ENCODE measurements at regions not wholly inside any gene's neighbourhood (a gene's known extent, or its start where the extent isn't known, plus 50 kb on each side); places are given as distances from the start of the nearest gene placed in this dataset.
"Not testable (repeated sequence)": the region's sequence is repeated elsewhere in the genome, so short reads cannot be mapped to it uniquely, and the experiment has no call there.

GRCh38 chr20:57980506-57980905, 247.9 kb downstream of the ANKRD60 start:
- TF ChIP-seq CTCF (IDR thresholded peaks at IDR 0.05; ENCODE audit: control extremely low read depth, extremely low read depth, low read depth, missing control alignments): no peak
- no peak for DNase-seq (ENCODE audit: extremely low spot score)
- CTCF ChIA-PET: no interaction called here
- POLR2A ChIA-PET: no interaction called here

GRCh38 chr20:57977569-57977968, 250.9 kb downstream of the ANKRD60 start:
- ChIA-PET POLR2A (no interaction called here), CTCF (interaction anchor here (0.8 kb wide), 1 partner anchor 10 kb away, joined by 3 read pairs; no protein-coding TSS in a partner anchor)
- no peak for TF ChIP-seq CTCF (IDR thresholded peaks at IDR 0.05; ENCODE audit: control extremely low read depth, extremely low read depth, low read depth, missing control alignments)

GRCh38 chr20:57977141-57977540, 251.3 kb downstream of the ANKRD60 start:
- POLR2A ChIA-PET: no interaction called here
- DNase-seq (ENCODE audit: extremely low spot score): no peak
- no peak for TF ChIP-seq CTCF (IDR thresholded peaks at IDR 0.05; ENCODE audit: control extremely low read depth, extremely low read depth, low read depth, missing control alignments)
- CTCF ChIA-PET: interaction anchor here (0.8 kb wide), 1 partner anchor 9 kb away, joined by 3 read pairs; no protein-coding TSS in a partner anchor

More at GRCh38 chr20:57977569-57977968, 250.9 kb downstream of the ANKRD60 start:
- no peak for DNase-seq (ENCODE audit: extremely low spot score)

- POLR2A ChIA-PET: no interaction called here
- no peak for DNase-seq (ENCODE audit: extremely low spot score)
- CTCF ChIA-PET: no interaction called here
- TF ChIP-seq CTCF (IDR thresholded peaks at IDR 0.05; ENCODE audit: control extremely low read depth, extremely low read depth, low read depth, missing control alignments): no peak
Measured at GRCh38 chr20:57974863-57975262, 253.6 kb downstream of the ANKRD60 start.

- POLR2A ChIA-PET: no interaction called here
- TF ChIP-seq CTCF (IDR thresholded peaks at IDR 0.05; ENCODE audit: control extremely low read depth, extremely low read depth, low read depth, missing control alignments): no peak
- CTCF ChIA-PET: interaction anchor here (1.3 kb wide), 1 partner anchor 263 kb away, joined by 3 read pairs; no protein-coding TSS in a partner anchor
- no peak for DNase-seq (ENCODE audit: extremely low spot score)
Measured at GRCh38 chr20:57973886-57974285, 254.6 kb downstream of the ANKRD60 start.

GRCh38 chr20:57971583-57971982, 256.9 kb downstream of the ANKRD60 start:
- DNase-seq (ENCODE audit: extremely low spot score); CTCF ChIA-PET; POLR2A ChIA-PET: not testable (repeated sequence)

GRCh38 chr20:57970856-57971255, 257.6 kb downstream of the ANKRD60 start:
- no peak for TF ChIP-seq CTCF (IDR thresholded peaks at IDR 0.05; ENCODE audit: control extremely low read depth, extremely low read depth, low read depth, missing control alignments)
- no peak for DNase-seq (ENCODE audit: extremely low spot score)
- ChIA-PET POLR2A (no interaction called here), CTCF (no interaction called here)

Data from GM10248 (cell line).